Skeletal muscle tissue (tissue), 3 donors: ENCODE measurements at regions not wholly inside any gene's neighbourhood (a gene's known extent, or its start where the extent isn't known, plus 50 kb on each side); places are given as distances from the start of the nearest gene placed in this dataset.

Experiments used
- H3K27ac ChIP-seq: one replicate; pipeline ENCODE4 v1.7.0; 2013; ENCODE audit warnings: mild to moderate bottlenecking, low read depth, low read length, inconsistent platforms
- H3K27me3 ChIP-seq, 3 donors: one replicate each; pipeline ENCODE4 v1.7.0; 2013; ENCODE audit warnings: low read length in 3 of 3; ENCODE audit not compliant: control insufficient read depth in 3 of 3, insufficient read depth in 3 of 3
- H3K36me3 ChIP-seq, 3 donors: one replicate each; pipeline ENCODE4 v1.7.0; 2013; ENCODE audit warnings: low read length in 3 of 3; ENCODE audit not compliant: control insufficient read depth in 3 of 3, insufficient read depth in 3 of 3
- H3K4me1 ChIP-seq, 3 donors: one replicate each; pipeline ENCODE4 v1.7.0; 2013; ENCODE audit warnings: low read length in 3 of 3, mild to moderate bottlenecking in 3 of 3; ENCODE audit not compliant: control insufficient read depth in 3 of 3, insufficient read depth in 3 of 3
- H3K4me3 ChIP-seq, 3 donors: one replicate each; pipeline ENCODE4 v1.7.0; 2013; ENCODE audit warnings: low read length in 3 of 3
- H3K9ac ChIP-seq, 3 donors: one replicate each; pipeline ENCODE4 v1.7.0; 2013; ENCODE audit warnings: low read length in 3 of 3, mild to moderate bottlenecking in 3 of 3, moderate library complexity in 2 of 3, low read depth in 1 of 3
- H3K9me3 ChIP-seq, 3 donors: one replicate each; pipeline ENCODE4 v1.7.0; 2013; ENCODE audit warnings: low read length in 3 of 3; ENCODE audit not compliant: control insufficient read depth in 3 of 3
- donor health status: Osteomylitis.

DNA sequence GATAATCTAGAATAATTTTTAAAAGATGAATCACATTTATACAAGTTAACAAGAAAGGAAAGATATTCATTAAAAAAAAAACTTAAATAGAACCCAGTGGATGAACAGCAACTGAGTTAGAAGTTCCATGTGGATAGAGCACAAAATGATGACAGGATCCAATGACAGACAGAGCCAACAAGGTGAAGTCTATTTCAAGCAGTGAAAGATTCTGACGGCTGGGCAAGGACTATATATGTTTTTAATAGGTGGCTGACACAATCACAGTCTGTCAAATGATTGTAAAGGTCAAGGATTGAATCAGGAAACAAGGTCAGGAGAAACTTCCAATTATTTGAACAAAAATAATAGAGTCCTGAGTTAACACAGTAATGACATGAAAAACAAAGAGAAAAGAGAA, 1460.0 kb upstream of the CDH8 start:
- Histone ChIP-seq H3K27ac (no peak overlapping the region), H3K9ac (no peak overlapping the region), H3K4me3 (no peak overlapping the region), H3K9me3 (no peaks in the 10 kb centered on the region), H3K36me3 (no peaks in the 10 kb centered on the region), H3K4me1 (no peaks in the 10 kb centered on the region), H3K27me3 (no peaks in the 10 kb centered on the region)

DNA sequence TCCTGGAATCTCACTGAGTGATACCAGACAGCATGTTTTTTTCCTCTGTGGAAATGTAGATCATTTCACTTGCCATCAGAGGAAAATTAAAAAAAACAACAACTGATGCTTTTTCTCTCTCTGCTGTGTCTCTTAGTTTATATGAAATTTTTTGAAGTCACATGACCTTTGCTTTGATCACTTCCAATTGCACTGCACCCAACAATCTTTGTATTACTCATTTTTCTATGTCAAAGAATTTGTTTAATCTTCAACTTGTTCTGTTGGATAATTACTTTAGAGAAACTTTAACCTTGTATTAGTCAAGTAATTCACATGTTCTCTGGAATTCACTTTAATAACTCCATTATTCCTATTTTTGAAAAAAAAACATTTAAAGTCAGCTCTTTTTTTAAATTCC, 1452.7 kb upstream of the CDH8 start:
- Histone ChIP-seq H3K27me3 (no peaks in the 10 kb centered on the region), H3K27ac (no peak overlapping the region), H3K9me3 (no peaks in the 10 kb centered on the region), H3K36me3 (no peaks in the 10 kb centered on the region), H3K4me1 (no peaks in the 10 kb centered on the region), H3K9ac (no peak overlapping the region), H3K4me3 (no peak overlapping the region)

DNA sequence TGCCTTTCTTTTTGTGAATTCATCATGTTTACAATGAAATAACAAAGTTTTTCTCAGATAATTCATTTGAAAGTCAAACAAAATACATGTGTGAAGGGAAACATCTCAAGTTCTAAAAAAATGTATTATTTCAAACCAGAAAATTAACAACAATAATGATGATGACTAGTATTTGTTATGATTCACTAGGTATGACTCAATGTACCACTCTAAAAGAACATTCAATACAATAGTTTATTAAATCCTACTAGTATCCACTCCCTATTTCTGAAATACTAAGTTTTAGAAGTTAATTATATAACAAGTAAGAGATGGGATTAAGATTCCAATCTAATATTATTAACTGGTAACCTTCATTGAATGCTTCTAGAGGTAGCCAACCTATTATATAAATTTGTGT, 1444.8 kb upstream of the CDH8 start:
- Histone ChIP-seq H3K36me3 (no peaks in the 10 kb centered on the region), H3K4me1 (no peaks in the 10 kb centered on the region), H3K27ac (no peak overlapping the region), H3K9me3 (no peaks in the 10 kb centered on the region), H3K9ac (no peak overlapping the region), H3K27me3 (no peaks in the 10 kb centered on the region), H3K4me3 (no peak overlapping the region)

DNA sequence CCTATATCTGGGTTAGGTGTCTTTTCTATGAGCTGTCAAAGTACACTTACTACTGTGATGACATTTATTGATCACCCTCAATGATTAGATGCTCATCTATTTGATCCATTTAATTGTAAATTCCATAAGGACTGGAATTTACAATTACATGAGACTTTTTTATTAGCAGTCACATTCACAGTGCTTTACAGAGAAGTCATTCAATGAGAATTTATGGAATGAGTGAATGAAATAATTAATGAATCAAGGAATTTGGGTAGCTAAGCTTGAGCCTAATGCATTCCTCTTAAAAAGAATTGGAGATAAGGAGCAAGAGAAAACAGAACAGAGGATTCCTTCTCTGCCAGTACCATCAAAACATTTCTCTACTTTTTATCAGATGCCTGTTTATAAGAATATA, 1437.5 kb upstream of the CDH8 start:
- Histone ChIP-seq H3K4me3 (no peak overlapping the region), H3K4me1 (no peaks in the 10 kb centered on the region), H3K27me3 (no peaks in the 10 kb centered on the region), H3K36me3 (no peaks in the 10 kb centered on the region), H3K27ac (no peak overlapping the region), H3K9me3 (no peaks in the 10 kb centered on the region), H3K9ac (no peak overlapping the region)

DNA sequence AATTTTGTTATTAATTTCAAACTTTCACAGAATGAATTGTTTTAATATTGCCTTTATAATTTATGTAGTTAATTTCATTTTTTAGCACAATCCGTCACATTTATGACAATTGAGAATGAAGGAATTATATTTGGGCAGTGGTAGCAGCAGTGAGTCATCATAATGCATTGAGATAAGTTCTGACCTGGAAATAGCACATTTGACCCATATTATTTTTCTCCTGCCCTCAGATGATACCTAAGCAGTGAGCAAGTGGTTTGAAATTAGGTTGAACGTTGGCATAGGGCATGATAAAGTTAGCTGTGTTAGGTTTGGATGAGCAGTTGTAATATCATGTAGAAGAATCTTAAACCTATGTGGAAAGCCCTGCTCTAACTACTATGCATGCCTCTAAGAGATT, 1431.3 kb upstream of the CDH8 start:
- no peak overlapping the region for H3K27ac ChIP-seq
- no peaks in the 10 kb centered on the region for H3K27me3 ChIP-seq
- H3K4me1 ChIP-seq: no peaks in the 10 kb centered on the region
- no peak overlapping the region for H3K4me3 ChIP-seq
- no peak overlapping the region for H3K9ac ChIP-seq
- no peaks in the 10 kb centered on the region for H3K9me3 ChIP-seq
- no peaks in the 10 kb centered on the region for H3K36me3 ChIP-seq

- H3K27me3 ChIP-seq: no peaks in the 10 kb centered on the region
- no peak overlapping the region for H3K9ac ChIP-seq
- H3K4me1 ChIP-seq: no peaks in the 10 kb centered on the region
- H3K36me3 ChIP-seq: no peaks in the 10 kb centered on the region
- H3K4me3 ChIP-seq: no peak overlapping the region
- H3K9me3 ChIP-seq: no peaks in the 10 kb centered on the region
- no peak overlapping the region for H3K27ac ChIP-seq
Observed at GRCh38 chr16:63462316-63462715, 1426.1 kb upstream of the CDH8 start.

- no peak overlapping the region for H3K9ac ChIP-seq
- H3K27ac ChIP-seq: no peak overlapping the region
- H3K4me1 ChIP-seq: no peaks in the 10 kb centered on the region
Observed at GRCh38 chr16:63461248-63461841, 1425.1 kb upstream of the CDH8 start.

DNA sequence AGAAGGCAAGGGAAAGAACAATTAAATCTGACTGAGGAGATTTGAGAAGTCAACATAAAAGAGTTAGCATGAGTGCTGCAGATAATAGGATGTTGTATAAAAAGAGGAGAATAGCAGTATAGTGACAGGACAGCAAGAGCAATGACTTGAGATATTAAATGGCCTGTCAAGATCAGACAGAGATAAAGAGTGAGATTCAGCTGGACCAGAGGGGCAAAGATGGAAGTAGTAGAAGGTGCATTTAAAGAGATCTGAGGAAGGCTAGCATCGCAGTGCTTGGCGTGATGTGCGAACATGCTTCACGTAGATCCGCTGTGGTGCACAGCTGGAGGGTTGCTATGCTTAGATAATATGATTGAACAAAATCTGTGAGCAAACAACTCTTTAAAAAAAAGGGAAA, 1422.6 kb upstream of the CDH8 start:
- Histone ChIP-seq H3K4me1 (no peaks in the 10 kb centered on the region), H3K36me3 (no peaks in the 10 kb centered on the region), H3K27me3 (no peaks in the 10 kb centered on the region), H3K27ac (no peak overlapping the region), H3K4me3 (no peak overlapping the region), H3K9ac (no peak overlapping the region), H3K9me3 (no peaks in the 10 kb centered on the region)

More at GRCh38 chr16:63461248-63461841, 1425.1 kb upstream of the CDH8 start:
- Histone ChIP-seq H3K27me3 (no peaks in the 10 kb centered on the region), H3K4me3 (no peak overlapping the region), H3K36me3 (no peaks in the 10 kb centered on the region), H3K9me3 (no peaks in the 10 kb centered on the region)

GRCh38 chr16:63457869-63458268, 1421.6 kb upstream of the CDH8 start:
- Histone ChIP-seq H3K9me3 (no peaks in the 10 kb centered on the region), H3K4me3 (no peak overlapping the region), H3K4me1 (no peaks in the 10 kb centered on the region), H3K27ac (no peak overlapping the region), H3K27me3 (no peaks in the 10 kb centered on the region), H3K36me3 (no peaks in the 10 kb centered on the region), H3K9ac (no peak overlapping the region)

DNA sequence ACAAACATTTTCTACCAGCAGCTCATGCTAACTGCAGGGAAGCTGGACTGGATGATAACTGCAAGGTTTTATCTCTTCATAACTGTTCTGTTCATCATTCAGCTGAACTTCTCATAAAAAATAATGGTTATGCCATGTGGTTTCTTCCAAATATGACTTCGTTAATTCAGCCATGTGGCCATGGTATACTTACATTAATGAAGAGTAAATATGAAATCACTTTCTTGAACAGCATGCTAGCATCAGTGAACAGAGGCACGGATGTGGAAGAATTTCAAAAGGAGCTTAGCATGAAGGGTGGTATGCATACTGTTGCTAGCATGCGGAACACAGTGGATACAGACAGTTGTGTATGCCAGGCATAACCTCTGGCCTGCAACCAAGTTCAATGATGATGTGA, 1417.0 kb upstream of the CDH8 start:
- Histone ChIP-seq H3K4me1 (no peaks in the 10 kb centered on the region), H3K9ac (no peak overlapping the region), H3K27me3 (no peaks in the 10 kb centered on the region), H3K4me3 (no peak overlapping the region), H3K27ac (no peak overlapping the region), H3K9me3 (no peaks in the 10 kb centered on the region), H3K36me3 (no peaks in the 10 kb centered on the region)

- H3K9me3 ChIP-seq: no peaks in the 10 kb centered on the region
- H3K27ac ChIP-seq: no peak overlapping the region
- H3K4me1 ChIP-seq: no peaks in the 10 kb centered on the region
- H3K9ac ChIP-seq: no peak overlapping the region
- H3K4me3 ChIP-seq: no peak overlapping the region
- no peaks in the 10 kb centered on the region for H3K27me3 ChIP-seq
- H3K36me3 ChIP-seq: no peaks in the 10 kb centered on the region
Observed at GRCh38 chr16:63447121-63447520, 1410.9 kb upstream of the CDH8 start.
